HG02610 (cell line): ENCODE measurements at regions not wholly inside any gene's neighbourhood (a gene's known extent, or its start where the extent isn't known, plus 50 kb on each side); places are given as distances from the start of the nearest gene placed in this dataset.

Experiments used
- ATAC-seq: cut with Tn5 transposase; IDR thresholded peaks from one replicate; pipeline ENCODE4 v1.9.1; 2021; ENCODE audit warnings: mild to moderate bottlenecking, moderate library complexity; ENCODE audit not compliant: unreplicated experiment

DNA sequence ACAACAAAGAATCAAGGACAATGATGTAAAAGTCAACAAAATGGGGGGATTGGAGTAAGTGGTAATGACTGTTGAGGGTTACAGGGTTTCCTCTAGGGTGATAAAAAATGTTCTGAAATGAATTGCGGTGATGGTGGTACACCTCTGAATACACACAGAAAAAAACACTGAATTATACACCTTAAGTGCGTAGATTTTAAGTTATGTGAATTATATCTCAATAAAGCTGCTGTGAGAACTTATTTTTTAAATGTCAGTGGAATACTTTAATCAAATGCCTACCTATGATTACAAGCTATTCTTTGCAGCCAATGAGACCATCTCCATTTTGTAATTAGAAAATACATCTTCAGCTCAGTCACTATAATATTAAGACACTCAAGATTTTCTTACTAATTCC, 53.5 kb downstream of the ZNF608 start:
- ATAC-seq: no peak

DNA sequence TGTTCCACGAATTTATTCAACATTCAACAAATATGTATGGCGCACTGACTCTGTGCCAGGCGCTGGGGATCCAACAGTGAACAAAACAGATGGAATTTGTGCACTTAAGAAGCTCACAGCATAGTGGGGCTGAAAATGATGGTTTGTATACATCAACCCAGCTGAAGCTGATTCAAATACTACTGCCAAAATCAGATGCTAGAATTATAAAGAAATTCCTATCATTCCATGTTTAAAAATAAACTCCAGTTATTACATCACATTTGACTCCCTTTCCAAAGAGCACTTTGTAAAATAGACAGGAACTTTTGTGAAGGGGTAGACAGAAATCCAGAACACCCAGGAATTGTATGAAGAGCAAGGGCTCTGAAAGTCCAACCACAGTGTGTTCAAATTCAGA, 54.1 kb downstream of the ZNF608 start:
- ATAC-seq: no peak

DNA sequence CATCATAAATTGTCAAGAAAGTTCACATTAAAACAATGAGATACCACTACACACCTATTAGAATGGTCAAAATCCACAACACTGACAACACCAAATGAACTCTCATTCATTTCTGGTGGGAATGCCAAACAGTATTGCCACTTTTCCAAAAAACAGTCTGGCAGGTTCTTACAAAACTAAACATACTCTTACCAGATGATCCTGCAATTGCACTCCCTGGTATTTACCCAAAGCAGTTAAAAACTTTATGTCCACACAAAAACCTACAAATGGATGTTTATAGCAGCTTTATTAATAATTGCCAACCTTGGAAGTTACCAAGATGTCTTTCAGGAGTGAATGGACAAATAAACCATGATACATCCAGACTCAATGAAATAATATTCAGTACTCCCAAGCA, 56.8 kb downstream of the ZNF608 start:
- no peak for ATAC-seq

DNA sequence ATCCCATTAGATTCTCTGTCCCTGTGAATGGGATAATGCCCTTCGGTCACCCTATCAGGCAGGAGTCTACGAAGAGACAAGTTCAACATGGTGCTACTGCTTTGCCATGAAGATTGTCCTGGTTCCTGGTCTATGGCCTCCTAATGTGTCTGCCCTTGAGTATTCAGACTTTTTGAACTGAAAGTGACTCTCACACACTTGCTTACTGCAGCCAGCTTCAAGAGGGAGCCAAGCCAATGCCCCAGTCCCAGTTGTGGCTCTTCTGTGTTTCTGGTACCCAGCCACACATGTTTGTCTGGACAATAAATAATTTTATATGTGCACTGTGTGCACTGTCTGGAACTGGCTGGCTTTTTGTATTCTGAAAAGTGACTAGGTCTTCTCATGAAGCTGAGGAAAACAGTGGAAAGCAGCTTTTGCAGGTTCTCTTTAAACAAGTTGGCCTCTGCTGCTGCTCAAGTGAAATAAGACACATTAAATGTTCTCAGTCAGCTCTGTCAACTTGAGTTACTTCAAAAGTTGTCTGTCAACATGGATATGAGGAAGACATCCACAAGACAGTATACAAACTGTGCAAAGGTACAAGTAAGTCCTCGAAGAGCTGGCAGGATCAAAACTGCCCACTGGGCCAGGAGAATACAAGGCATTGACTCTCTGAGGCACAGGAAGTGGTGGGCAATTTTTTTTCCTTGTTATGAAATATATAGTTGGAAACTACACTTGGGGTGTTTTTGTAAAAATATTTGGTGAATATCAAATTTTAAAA, 60.0 kb downstream of the ZNF608 start:
- ATAC-seq: no peak

DNA sequence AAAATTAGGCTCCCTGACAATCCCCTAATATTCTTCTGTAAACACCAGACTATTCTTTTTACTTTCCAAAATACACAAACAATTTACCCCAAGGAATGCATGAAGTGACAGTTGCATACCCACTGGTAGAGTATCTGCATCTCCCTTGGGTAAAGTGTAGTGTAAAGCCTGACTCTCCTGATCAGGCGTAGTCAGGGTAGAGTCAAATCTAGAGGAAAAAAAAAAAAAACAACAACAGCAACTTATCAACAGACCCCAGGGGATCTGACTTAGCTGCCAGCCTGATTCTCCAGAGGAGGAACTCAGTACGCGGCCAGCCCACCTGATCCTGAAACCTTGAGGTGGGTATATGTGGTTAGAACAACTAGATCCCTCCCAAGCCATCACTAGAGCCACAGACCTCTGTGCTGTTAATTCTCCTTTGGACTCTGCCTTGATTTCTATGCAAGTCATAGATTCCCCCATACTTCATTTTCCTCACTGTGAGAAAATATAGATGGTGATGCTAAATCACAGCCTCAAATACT, 61.0 kb downstream of the ZNF608 start:
- ATAC-seq: peak; percentile 59

DNA sequence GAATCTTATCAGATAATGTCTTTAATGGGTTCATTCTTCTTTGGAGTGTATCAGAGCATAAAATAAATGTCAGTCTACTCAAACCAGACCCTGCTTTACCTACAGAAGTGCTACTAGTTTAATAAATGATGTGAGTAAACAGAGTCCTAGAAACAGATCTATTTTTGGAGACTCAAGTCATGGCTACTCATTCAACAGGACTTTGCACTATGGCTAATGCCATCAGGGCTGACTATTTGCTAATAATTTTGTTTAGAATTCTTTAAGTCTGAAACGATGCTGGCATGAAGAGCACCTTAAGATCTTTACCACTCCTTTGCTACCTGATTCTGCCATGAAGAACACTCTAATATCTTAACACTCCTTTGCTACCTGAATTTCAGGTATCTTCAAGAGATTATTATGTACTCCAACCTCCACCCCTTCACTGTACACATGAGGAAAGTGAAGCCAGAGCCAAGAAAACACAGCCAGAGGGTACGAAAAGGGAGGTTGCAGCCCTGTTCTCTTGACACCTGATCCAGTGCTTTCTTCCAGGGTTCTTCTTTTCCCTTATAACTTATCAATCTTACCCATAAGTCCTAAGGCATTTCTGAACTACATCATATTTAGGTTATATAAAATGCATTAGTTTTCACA, 62.4 kb downstream of the ZNF608 start:
- ATAC-seq: no peak

DNA sequence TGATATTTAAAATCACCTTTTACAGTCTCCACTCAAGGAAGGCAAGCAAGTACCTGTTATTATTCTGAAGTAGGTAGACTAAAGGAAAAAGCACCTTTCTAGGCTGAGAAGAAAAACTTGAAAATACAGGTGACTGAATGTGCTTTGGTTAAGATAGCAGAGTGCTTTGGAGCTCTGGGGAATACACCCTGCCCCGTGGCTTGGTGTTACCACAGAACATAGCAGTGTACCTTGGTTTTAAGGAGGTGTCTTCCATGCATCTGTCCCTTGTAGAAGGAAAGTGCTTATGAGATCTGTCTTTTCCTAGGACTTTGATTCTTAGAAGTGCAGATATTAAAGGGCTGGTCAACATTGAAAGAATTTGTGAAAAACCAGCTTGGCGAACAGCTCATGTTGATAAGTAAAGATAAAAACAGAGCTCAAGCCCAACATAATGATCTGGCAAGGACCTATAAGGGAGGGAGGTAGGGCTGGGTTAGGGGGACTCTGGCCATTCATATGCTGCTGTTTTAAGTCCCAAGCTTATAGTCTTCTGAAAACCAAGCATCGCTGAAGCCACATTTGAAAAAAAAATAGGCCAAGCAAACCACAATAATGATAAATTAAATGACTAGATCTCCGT, 66.8 kb downstream of the ZNF608 start:
- ATAC-seq: no peak

DNA sequence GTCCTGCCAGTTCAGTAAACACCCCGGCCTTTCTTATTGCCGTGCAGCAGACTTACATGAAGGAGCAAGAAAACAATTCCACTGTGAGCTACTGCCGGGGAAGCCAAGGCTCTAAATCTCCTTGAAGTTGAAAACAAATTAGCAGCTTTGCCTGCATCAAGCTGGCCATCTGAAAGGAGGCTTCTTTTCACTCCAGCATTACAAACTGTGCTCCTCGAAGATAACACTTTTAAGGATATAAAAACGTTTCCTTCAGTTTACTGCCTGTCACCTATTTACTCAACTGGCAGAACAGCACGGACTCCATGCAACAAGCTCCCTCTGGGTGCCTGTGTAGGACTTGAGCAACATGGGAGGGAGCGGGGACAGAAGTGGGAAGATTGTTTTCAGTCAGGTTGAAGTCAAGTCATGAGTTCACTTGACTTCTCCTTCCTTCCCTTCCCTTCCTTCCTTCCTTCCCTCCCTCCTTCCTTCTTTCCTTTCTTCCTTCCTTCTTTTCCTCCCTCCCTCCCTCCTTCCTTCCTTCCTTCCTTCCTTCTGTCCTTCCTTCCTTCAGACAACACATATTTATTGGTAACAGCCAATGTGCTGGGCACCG, 67.4 kb downstream of the ZNF608 start:
- no peak for ATAC-seq

DNA sequence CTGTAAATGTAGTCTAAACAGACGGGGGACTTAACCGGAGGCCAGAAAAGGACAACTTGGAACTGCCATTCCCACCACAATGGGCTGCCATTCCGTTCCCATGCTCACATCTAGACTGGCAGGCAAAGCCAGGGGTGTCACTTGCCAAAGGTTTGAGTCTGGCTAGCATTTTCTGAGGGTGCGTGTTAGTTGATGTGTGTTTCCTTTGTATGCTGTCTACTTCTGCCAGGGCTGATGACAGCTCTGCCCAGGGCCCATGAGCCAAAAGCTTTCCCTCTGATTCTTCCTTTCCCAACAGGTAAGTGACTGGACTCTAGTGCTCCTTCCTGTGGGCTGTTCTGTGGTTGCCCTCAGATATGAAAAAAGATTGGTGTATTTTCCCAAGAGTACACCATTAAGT, 68.0 kb downstream of the ZNF608 start:
- ATAC-seq: no peak

DNA sequence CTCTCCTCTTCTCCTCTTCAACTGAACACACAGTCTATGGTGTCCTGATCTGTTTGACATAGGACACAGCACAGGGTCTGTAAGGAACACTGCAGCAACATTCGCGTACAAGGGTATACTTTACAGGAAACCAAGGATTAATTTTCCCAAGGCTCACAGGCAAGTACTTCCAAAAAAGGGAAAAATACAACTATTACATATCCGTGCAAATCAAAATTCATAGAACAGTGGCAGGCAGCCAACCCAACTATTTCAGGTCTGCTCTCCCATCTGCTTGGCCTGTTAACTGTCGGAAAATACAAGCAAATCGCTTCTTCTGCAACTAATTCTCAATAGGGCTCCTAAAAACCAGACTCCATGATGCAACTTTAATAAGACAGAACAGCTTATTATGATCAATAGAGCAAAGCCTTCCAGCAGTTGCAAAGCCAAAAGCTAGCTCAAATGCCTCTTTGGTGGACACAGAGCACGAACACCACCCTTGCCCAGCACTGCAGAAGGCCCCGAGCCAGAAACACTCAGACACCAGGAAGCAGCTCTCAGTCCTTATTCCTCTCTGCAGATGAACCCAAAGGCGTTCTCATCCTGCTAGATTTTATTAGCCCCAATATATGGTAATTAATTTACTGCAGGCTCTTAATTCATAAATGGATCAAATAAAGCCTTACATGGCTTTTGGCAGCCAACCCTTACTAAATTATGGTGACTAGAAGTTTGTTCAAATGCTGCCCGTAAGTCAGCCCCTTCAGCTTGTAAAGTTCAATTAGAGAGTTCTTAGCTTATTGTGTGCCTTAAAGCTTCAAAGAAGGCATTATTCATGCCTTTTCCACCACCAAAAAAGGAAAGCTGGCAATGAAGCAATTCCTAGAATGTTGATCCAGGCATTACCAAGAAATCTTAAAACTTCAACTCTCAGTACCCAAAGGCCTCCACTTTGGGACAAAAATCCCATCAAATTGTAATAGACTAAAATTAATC, 68.8 kb downstream of the ZNF608 start:
- no peak for ATAC-seq

DNA sequence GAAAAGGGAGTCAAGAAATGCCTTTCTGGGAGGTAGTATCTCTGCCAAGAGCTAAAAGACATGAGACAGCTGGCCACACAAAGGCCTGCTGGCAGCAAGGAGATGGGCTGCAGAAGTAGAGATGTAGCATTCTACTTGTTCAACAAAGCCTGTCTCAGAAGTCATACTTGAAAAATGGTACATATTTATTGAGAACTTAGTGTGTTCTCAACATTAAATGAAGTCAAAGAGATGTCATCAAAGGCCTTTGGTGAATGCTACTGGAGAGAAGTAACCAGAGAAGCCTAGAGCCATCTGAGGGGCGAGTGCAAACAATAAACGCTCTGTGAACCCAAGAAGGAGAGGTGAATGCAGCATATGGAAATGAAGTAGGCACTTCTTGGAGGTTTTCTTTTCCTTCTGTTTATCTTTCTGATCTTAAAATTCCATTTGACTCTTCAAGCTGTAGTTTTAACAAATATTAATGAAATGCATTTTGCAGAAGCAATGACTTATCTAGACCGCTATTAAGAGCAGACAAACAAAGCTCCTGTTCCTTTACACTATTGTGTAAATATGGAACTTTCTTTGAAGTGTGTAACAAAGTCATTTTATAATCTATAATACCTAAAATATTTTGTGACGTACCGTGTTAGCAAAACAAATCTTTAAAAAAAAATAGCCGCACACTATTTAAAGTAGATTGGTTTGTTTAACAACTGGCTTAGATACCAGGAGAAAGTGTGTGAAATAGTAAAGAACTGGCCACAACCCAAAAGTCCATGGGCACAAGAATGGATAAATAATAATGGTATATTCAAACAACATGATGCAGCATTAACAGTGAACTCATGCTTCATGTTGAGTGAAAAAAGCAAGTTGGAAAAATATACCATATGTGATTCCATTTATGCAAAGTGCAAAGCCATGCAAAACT, 70.2 kb downstream of the ZNF608 start:
- no peak for ATAC-seq

DNA sequence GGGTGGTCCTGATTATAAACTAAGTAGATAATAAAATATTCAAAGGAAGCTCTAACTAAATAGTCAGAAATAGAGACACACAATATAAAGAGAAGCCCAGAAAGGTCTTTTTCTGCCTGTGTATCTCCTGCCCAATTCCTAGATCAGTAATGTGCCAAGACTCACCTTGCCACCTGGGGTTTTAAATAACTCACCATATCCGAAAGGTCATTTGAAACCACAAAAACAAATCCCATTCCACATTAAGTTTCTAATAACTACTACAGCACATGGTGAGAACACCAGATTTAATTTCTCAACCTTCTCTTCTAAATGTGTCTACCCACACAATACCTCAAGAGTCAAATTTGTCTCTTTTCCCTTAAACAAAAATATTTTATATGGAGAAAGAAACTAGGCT, 75.2 kb downstream of the ZNF608 start:
- no peak for ATAC-seq

DNA sequence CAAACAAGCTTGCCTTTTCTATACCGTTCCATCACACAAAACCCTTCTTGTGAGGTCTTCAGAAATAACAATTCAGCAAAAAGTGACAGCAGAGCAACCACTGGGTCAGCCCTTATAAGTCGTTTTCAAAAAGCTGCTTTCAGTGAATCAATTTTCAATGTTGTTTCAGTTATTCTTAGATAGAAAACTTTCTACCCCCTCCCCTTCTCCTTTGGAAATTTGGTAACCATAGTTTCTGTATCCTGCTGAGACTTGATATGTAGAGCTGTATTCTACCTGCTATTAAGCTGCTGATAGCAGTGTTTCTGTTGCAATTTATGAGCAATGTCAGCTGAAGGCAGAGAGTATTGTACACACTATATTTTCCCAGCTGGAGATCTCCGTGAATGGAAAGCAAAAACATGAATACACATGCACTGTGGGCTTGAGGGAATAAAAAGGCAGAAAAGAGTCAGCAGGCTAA, 75.7 kb downstream of the ZNF608 start:
- no peak for ATAC-seq

DNA sequence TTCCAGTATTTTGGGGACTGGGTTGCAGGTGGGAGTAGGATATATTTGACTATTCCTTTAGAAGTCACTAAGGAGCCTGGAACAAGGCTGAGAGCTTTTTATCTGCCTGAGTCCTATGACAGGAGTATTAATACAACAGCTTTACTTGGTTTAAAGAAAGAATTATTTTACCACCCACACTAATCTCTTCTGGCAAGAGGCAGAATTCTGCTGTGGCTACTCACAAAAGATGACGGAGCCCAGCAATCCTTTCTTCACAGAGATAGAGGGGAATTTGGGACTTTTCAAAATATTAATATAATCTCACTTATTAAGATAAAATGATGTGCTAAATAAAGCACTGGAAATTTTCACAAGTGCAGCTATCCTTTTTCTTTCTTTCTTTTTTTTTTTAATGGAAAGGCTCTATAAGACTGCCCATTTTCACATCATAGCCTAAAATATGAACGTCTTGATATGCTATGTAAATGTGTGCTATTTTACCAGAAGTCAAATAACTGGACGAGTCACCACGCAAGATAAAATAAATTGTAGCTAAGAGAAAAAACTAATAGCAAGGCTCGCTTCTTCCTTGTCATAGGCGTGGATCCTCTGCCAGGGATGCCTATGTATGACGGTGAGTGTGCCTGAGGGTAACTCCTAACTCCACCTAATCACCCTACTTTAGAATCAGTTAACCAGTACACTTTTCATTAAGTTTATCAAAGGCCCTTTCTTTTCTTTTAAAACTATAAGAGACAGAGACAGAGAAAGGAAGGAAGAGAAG, 76.3 kb downstream of the ZNF608 start:
- no peak for ATAC-seq

DNA sequence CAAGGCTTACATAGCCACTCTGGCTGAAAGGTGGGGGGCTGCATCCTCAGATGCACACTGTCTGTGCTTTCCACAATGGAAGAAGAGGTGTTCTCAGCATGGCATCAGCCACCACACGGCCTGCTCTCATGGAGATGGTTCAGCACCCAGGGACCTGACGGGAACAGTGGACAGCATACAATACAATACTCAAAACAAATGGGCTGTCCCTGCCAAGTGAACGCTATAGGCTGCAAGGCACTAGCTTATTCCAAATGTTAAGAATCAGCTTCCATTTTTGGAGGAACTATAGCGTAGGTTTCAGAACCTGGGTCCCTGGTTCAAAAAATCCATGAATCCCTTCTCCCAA, 77.2 kb downstream of the ZNF608 start:
- no peak for ATAC-seq

DNA sequence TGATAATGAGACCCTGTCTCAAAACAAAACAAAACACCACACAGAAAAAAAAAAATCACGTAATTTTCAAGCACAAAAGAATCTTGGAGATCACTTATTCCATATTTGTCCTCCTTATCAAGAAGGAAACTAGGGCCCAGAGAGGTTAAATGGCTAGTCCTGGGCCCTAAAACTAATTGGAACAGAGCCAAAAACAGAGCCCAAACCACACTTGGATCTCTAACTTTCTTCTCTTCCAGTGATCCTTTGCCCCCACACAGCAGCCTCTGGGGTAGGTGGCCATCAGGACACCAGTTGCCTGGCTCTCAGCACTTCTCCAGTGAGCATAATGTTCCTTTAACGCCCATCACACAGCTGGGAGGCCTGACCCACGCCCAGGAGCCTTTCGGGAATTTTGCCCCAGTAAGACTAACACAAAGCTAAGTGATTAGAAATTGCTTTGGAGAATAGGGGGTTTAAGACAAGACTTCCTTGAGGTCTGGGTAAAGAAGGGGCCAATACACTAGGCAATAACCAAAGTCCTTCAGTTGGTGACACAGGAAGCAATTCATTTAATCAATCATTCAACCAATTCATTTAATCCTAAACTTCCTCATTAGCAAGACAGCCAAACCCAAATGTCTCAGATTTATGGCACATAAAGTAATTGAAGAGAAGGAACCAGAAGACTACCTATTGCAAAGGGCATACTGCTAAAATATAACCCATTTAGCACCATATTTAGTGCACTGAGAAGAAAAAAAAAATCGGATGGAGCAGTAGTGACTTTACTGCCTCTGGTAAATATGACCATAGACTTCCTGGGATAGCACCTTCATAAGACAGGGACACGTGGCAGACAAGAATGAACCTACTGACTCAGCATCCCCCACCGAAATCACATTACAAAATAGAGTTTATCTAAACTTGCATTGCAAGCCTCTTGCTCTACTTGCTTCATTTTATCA, 77.8 kb downstream of the ZNF608 start:
- no peak for ATAC-seq

DNA sequence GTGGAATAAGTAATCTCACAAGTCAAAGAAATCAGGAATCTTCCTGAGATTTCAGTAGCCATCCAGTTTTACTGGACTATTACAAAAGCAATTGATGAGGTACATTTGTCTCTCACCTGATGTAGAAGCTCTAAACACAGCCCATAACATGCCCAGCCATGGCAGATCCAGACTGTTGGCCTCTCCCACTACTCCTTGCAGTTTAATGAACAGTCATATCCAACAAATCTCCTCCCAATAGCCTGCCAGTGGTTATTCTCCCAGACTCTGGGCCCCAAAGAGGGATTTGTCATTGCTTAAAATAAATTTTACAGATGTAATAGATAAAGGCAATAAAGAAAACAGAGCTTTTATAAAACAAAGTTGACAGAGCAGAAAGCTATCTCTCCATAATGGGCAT, 80.8 kb downstream of the ZNF608 start:
- no peak for ATAC-seq

DNA sequence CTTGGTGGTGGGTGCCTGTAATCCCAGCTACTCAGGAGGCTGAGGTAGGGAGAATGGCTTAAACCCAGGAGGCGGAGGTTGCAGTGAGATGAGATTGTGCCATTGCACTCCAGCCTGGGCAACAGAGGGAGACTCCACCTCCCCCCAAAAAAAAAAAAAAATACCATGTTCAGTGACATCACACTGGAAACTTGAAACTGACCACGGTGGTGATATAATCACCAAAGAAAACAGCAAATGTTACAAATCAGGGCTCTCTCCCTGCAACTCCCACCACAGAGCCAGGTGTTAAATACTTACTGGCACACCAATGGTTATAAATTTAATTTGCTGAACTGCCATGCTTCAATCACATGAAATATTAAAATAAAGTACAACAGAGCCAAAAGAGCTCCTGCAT, 81.4 kb downstream of the ZNF608 start:
- ATAC-seq: no peak
